KOPT-K1 (cell line): ENCODE measurements at regions not wholly inside any gene's neighbourhood (a gene's known extent, or its start where the extent isn't known, plus 50 kb on each side); places are given as distances from the start of the nearest gene placed in this dataset.

Experiments
- H3K27ac ChIP-seq: fragments of 200-600 bp; sonication (generic); 2 replicates; pipeline ENCODE4 v1.5.1; 2016; ENCODE audit warnings: antibody characterized with exemption, mild to moderate bottlenecking, low read depth, low read length; ENCODE audit not compliant: poor library complexity, severe bottlenecking
- H3K36me3 ChIP-seq: fragments of 200-600 bp; sonication (generic); 2 replicates; pipeline ENCODE4 v1.5.1; 2017; ENCODE audit warnings: antibody characterized with exemption, mild to moderate bottlenecking, low read length, moderate library complexity; ENCODE audit not compliant: insufficient read depth
- H3K9me3 ChIP-seq: fragments of 200-600 bp; sonication (generic); 2 replicates; pipeline ENCODE4 v1.5.1; 2017; ENCODE audit warnings: antibody characterized with exemption, low read length, mild to moderate bottlenecking; ENCODE audit not compliant: insufficient read depth, poor library complexity, severe bottlenecking

GRCh38 chr2:128780434-128781080 lies 461.9 kb upstream of the HS6ST1 start:
- Histone ChIP-seq H3K27ac (no peak overlapping the region), H3K9me3 (no peaks in the 10 kb centered on the region), H3K36me3 (no peaks in the 10 kb centered on the region)

DNA sequence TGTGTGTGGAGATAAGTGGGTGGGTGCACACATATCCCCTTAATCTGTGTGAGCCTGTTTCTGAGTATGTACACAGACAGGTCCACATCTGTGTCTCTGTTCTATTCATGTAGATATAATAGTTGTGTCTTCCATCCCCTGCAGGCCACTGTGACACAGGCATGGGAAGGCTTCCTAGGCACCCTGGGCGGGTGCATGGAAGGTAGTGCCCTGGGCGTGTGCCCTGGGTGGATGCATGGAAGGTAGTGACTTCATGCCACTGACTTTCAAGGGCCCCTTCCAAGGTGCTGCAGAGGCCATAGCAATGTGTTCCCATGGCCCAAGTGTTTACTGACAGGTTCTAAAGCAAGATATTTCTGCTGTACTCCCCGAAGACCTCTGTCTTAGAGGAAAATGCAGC lies 462.5 kb upstream of the HS6ST1 start:
- Histone ChIP-seq H3K27ac (no peak overlapping the region), H3K9me3 (no peaks in the 10 kb centered on the region), H3K36me3 (no peaks in the 10 kb centered on the region)

DNA sequence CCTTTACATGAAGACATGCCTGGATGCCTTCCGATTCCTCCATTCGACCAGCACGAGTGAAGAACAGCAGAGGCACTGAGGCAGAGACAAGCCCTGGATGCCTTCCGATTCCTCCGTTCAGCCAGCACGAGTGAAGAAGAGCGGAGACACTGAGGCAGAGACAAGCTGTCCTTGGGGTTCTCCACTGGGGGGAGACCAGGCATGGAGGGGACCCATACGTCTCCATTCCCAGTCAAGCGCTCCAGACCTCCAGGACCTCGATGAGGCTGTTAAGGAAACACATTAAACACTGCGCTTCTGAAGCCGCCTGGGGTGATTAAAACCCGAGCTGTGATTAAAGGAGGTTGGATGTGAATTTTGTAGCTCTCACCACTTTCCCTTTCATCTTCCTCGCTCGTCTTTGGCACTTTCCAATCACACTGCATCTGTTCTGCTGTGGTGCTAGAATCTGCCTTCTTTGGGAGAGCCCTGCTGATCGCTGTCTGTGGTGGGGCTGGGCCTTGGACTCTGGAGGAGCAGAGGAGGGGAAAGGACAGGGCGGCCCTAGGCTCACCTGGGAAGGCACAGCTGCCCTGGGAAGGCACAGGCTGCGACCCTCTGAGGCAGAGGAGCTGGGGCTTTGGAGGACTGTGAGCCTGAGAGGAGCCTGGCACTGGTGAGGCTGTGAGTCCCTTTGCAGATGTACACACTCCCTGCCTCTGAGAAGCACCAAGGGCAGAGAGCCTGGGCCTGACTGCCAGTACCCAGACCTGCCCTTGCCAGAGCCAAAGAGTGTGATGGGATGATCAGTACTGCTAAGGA lies 463.1 kb upstream of the HS6ST1 start:
- Histone ChIP-seq H3K36me3 (no peaks in the 10 kb centered on the region), H3K9me3 (no peaks in the 10 kb centered on the region), H3K27ac (no peak overlapping the region)

GRCh38 chr2:128782411-128783192 lies 463.9 kb upstream of the HS6ST1 start:
- Histone ChIP-seq H3K27ac (no peak overlapping the region), H3K36me3 (no peaks in the 10 kb centered on the region), H3K9me3 (no peaks in the 10 kb centered on the region)

GRCh38 chr2:128783193-128783671 lies 464.6 kb upstream of the HS6ST1 start:
- Histone ChIP-seq H3K36me3 (no peaks in the 10 kb centered on the region), H3K9me3 (no peaks in the 10 kb centered on the region), H3K27ac (no peak overlapping the region)

GRCh38 chr2:128783896-128784295 lies 465.2 kb upstream of the HS6ST1 start:
- H3K9me3 ChIP-seq = no peaks in the 10 kb centered on the region
- no peaks in the 10 kb centered on the region for H3K36me3 ChIP-seq
- no peak overlapping the region for H3K27ac ChIP-seq

DNA sequence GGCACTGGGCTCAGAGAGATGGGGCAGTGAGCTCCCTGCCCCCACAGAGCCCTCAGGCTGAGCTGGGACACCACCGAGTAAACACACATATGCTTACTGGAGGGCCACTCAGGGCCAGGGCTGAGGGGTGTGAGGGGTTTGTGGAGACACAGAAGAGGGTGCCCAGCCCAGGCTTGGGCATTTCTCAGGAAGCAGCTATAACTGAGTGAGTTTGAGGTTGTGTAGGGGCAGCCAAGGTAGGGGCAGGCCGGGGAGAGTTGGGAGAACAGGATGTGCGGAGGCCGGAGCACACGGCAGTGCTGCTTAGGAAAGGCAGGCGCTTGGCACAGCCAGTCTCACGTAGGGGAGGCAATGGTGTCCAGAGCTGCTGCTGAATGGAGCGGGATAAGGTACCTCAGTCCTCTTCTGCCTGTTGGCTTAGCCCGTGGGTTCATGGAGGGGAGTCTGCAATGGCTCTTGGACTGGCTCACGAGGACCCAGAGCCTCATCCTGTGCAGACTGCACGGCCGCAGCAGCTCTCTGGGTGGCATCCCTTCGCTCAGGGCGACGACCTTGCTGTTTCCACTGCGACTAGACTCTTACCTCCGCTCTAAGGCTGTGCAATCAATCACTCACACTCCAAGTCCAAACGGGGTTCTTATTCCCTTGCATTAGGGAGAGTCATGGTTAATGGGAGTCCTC lies 466.1 kb upstream of the HS6ST1 start:
- Histone ChIP-seq H3K27ac (no peak overlapping the region), H3K36me3 (no peaks in the 10 kb centered on the region), H3K9me3 (no peaks in the 10 kb centered on the region)

- Histone ChIP-seq H3K36me3 (no peaks in the 10 kb centered on the region), H3K9me3 (no peaks in the 10 kb centered on the region), H3K27ac (no peak overlapping the region)
Measured at GRCh38 chr2:128786316-128786715, 467.6 kb upstream of the HS6ST1 start.

DNA sequence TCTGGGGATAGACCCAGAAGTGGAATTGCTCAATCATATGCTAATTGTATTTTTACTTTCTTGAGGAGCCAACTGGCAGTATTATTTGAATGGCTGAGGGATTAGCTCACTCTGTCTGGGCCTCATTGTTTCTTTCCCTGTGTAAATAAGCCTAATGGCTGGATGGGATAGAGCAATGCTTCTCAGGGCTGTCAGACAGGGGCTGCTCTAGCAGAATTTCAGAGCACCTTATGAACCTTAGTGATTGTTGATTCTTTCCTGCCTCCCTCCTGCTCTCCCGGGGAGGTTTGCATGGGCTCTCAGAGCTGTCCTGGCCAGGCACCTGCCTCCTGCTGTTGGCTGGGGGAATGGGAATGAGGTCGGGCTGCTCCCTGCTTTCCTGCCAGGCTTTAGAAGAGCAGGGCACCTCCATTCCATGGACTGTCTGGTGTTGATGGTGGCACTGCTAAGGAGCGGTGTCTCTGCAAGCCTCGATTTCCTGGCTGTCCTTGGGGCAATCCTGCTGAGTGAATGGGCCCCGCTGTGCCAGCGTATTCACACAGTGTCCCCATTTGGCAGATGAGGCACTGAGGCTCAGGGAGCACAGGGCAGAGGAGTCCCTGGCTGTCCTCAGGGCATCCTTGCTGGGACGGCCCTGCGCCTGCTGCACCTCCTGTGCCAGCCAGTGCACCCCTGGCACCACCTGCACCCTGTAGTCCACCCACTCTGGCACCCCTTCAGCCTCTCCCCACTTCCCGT lies 468.2 kb upstream of the HS6ST1 start:
- H3K27ac ChIP-seq = no peak overlapping the region
- H3K36me3 ChIP-seq = no peaks in the 10 kb centered on the region
- no peaks in the 10 kb centered on the region for H3K9me3 ChIP-seq

DNA sequence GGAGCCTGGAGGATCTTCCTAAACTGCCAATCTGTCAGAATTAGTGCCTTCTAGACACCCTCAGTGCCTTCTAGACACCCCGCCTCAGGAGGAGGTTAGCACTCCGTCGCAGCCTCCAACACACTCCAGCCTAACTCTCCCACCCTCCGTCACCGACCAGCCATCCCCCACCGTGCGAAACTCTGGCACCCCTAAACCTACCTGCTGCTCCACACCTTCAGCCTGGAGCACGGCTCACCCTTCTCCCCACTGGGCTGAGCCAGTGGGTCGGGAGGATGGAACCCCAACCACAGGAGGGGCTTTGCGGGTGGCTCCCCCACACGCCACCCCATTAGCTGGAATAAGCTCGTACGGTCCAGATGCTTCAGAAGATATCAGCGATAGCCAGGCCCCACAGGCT lies 468.9 kb upstream of the HS6ST1 start:
- Histone ChIP-seq H3K27ac (no peak overlapping the region), H3K9me3 (no peaks in the 10 kb centered on the region), H3K36me3 (no peaks in the 10 kb centered on the region)

- no peaks in the 10 kb centered on the region for H3K36me3 ChIP-seq
- H3K9me3 ChIP-seq = no peaks in the 10 kb centered on the region
- H3K27ac ChIP-seq = no peak overlapping the region
Measured at GRCh38 chr2:128788636-128789220, 470.1 kb upstream of the HS6ST1 start.

DNA sequence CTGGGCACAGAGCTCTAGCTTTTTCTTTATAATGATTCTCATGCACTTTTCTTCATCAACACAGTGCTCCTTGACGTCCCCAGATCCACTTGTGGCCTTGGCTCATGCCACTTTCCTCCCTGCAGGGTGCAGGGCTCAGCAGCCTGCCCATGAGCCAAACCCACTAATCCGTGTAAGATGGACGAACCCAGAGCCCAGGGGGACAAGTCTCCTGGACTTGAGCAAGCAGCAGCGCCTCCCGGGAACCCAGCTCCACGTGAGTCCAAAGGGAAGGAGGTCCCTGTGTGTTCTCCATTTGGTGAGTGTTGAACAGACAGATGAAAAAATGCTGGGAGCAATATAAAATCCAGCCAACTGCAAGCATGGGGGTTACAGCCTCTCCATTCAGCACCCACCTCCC lies 470.6 kb upstream of the HS6ST1 start:
- H3K27ac ChIP-seq = no peak overlapping the region
- H3K9me3 ChIP-seq = no peaks in the 10 kb centered on the region
- no peaks in the 10 kb centered on the region for H3K36me3 ChIP-seq

- Histone ChIP-seq H3K36me3 (no peaks in the 10 kb centered on the region), H3K27ac (no peak overlapping the region), H3K9me3 (no peaks in the 10 kb centered on the region)
Measured at GRCh38 chr2:128789776-128790455, 471.2 kb upstream of the HS6ST1 start.
